ENCODE measurements at regions not wholly inside any gene's neighbourhood (a gene's known extent, or its start where the extent isn't known, plus 50 kb on each side); places are given as distances from the start of the nearest gene placed in this dataset.
A peak's percentile ranks its signal among the peaks of the same experiment; 100 is the strongest.
"Not testable (repeated sequence)": the region's sequence is repeated elsewhere in the genome, so short reads cannot be mapped to it uniquely, and the experiment has no call there.

GRCh38 chr1:233790121-233790520, 114.4 kb upstream of the SLC35F3 start:
- no peak for DNase-seq

- peak in 11 of 14 donors; percentile 4 to 88 (median 19) for DNase-seq
These were observed 113.7 kb upstream of the SLC35F3 start for GRCh38 chr1:233790662-233791371.

- no peak for DNase-seq
These were observed 113.1 kb upstream of the SLC35F3 start for GRCh38 chr1:233791372-233791703.

- peak in 1 of 14 donors; percentile 1 for DNase-seq
These were observed 112.8 kb upstream of the SLC35F3 start for GRCh38 chr1:233791721-233792120.

- no peak for DNase-seq
These were observed 109.6 kb upstream of the SLC35F3 start for GRCh38 chr1:233794863-233795262.

- no peak for DNase-seq
These were observed 108.2 kb upstream of the SLC35F3 start for GRCh38 chr1:233796146-233796783.

- no peak for DNase-seq
These were observed 101.9 kb upstream of the SLC35F3 start for GRCh38 chr1:233802611-233803010.

- DNase-seq: no peak
These were observed 98.7 kb upstream of the SLC35F3 start for GRCh38 chr1:233805786-233806185.

GRCh38 chr1:233815357-233815756, 89.1 kb upstream of the SLC35F3 start:
- DNase-seq: no peak

GRCh38 chr1:233815865-233816264, 88.6 kb upstream of the SLC35F3 start:
- no peak for DNase-seq

GRCh38 chr1:233816348-233816747, 88.1 kb upstream of the SLC35F3 start:
- DNase-seq: no peak

- no peak for DNase-seq
These were observed 85.4 kb upstream of the SLC35F3 start for GRCh38 chr1:233819042-233819441.

GRCh38 chr1:233824179-233824578, 80.3 kb upstream of the SLC35F3 start:
- DNase-seq: not testable (repeated sequence)

GRCh38 chr1:233827937-233828336, 76.5 kb upstream of the SLC35F3 start:
- not testable (repeated sequence) for DNase-seq

GRCh38 chr1:233828480-233828879, 76.0 kb upstream of the SLC35F3 start:
- DNase-seq: no peak

- DNase-seq: no peak
These were observed 69.9 kb upstream of the SLC35F3 start for GRCh38 chr1:233834609-233835008.

- DNase-seq: not testable (repeated sequence)
These were observed 66.3 kb upstream of the SLC35F3 start for GRCh38 chr1:233838207-233838606.

- no peak for DNase-seq
These were observed 60.8 kb upstream of the SLC35F3 start for GRCh38 chr1:233843525-233844204.

GRCh38 chr1:233844275-233844674, 60.2 kb upstream of the SLC35F3 start:
- no peak for DNase-seq

GRCh38 chr1:233844692-233845091, 59.8 kb upstream of the SLC35F3 start:
- no peak for DNase-seq

Data from C1 segment of cervical spinal cord (tissue), 14 donors.